GM18519 (cell line): ENCODE measurements at regions not wholly inside any gene's neighbourhood (a gene's known extent, or its start where the extent isn't known, plus 50 kb on each side); places are given as distances from the start of the nearest gene placed in this dataset.
"Not testable (repeated sequence)": the region's sequence is repeated elsewhere in the genome, so short reads cannot be mapped to it uniquely, and the experiment has no call there.

Experiments
- ATAC-seq: cut with Tn5 transposase; IDR thresholded peaks from one replicate; pipeline ENCODE4 v1.9.1; 2021; ENCODE audit warnings: mild to moderate bottlenecking, moderate library complexity; ENCODE audit not compliant: unreplicated experiment, low FRiP score

GRCh38 chr5:167853421-167853820, 438.0 kb upstream of the WWC1 start:
- ATAC-seq: no peak

GRCh38 chr5:167855818-167856217, 435.6 kb upstream of the WWC1 start:
- no peak for ATAC-seq

GRCh38 chr5:167857321-167857720, 434.1 kb upstream of the WWC1 start:
- ATAC-seq: no peak

- not testable (repeated sequence) for ATAC-seq
Measured at GRCh38 chr5:167858186-167858855, 433.1 kb upstream of the WWC1 start.

- ATAC-seq: no peak
Measured at GRCh38 chr5:167861129-167861927, 430.1 kb upstream of the WWC1 start.

GRCh38 chr5:167861928-167862426, 429.5 kb upstream of the WWC1 start:
- no peak for ATAC-seq

- no peak for ATAC-seq
Measured at GRCh38 chr5:167863883-167864282, 427.6 kb upstream of the WWC1 start.

GRCh38 chr5:167864801-167865200, 426.6 kb upstream of the WWC1 start:
- no peak for ATAC-seq

- ATAC-seq: no peak
Measured at GRCh38 chr5:167866797-167867196, 424.6 kb upstream of the WWC1 start.

GRCh38 chr5:167867281-167867680, 424.2 kb upstream of the WWC1 start:
- no peak for ATAC-seq

- ATAC-seq: no peak
Measured at GRCh38 chr5:167869125-167869524, 422.3 kb upstream of the WWC1 start.

GRCh38 chr5:167870055-167870454, 421.4 kb upstream of the WWC1 start:
- ATAC-seq: no peak

GRCh38 chr5:167871091-167871490, 420.4 kb upstream of the WWC1 start:
- ATAC-seq: no peak

- no peak for ATAC-seq
Measured at GRCh38 chr5:167872791-167873190, 418.7 kb upstream of the WWC1 start.

- ATAC-seq: no peak
Measured at GRCh38 chr5:167877114-167877722, 414.2 kb upstream of the WWC1 start.

- no peak for ATAC-seq
Measured at GRCh38 chr5:167877924-167878323, 413.5 kb upstream of the WWC1 start.

GRCh38 chr5:167880420-167880819, 411.0 kb upstream of the WWC1 start:
- ATAC-seq: no peak

- ATAC-seq: no peak
Measured at GRCh38 chr5:167881041-167881440, 410.4 kb upstream of the WWC1 start.

- ATAC-seq: no peak
Measured at GRCh38 chr5:167886196-167886595, 405.2 kb upstream of the WWC1 start.

GRCh38 chr5:167888393-167888792, 403.1 kb upstream of the WWC1 start:
- ATAC-seq: no peak

GRCh38 chr5:167889276-167889675, 402.2 kb upstream of the WWC1 start:
- no peak for ATAC-seq
